VCaP (cell line): ENCODE measurements at regions not wholly inside any gene's neighbourhood (a gene's known extent, or its start where the extent isn't known, plus 50 kb on each side); places are given as distances from the start of the nearest gene placed in this dataset.

ENCODE experiments used
- H3K27ac ChIP-seq: fragments of 450-650 bp; 2 replicates; pipeline ENCODE4 v1.5.1; 2017
- CTCF ChIP-seq: fragments of 450-650 bp; conservative IDR thresholded peaks from 2 replicates; pipeline ENCODE4 v1.5.1; 2017; ENCODE audit warnings: mild to moderate bottlenecking, moderate library complexity

DNA sequence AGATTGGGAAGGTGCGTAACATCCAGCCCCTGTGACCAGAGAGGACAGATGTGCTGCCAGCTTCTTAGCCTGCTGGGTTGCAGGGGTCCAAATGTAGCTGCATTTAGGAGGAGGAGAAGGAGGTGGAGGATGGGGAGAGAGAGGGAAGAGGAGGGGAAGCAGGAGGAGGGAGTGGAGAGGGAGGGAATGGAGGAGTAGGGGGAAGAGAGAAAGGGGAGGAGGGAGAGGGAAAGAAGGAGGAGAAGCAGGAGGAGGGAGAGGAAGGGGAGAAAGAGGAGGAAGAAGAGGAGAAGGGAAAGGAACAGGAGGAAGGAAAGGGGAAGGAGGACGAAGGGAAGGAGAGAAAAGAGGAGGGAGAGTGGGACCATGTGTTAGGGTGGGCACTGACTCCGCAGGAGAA is 108.6 kb downstream of the ABCC12 start:
- TF ChIP-seq CTCF, result no peak
- no peak overlapping the region for H3K27ac ChIP-seq

DNA sequence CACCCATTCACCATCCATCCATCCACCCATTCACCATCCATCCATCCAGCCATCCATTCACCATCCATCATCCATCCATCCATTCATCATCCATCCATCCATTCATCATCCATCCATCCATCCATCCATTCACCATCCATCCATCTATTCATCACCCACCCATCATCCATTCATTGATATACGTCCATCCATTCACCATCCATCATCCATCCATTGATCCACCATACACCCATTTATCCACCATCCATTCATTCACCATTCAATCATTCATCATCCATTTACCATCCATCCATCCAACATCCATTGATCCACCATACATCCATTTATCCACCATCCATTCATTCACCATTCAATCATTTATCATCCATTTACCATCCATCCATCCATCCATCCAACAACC is 111.7 kb downstream of the ABCC12 start:
- no peak overlapping the region for H3K27ac ChIP-seq
- TF ChIP-seq CTCF, result no peak

DNA sequence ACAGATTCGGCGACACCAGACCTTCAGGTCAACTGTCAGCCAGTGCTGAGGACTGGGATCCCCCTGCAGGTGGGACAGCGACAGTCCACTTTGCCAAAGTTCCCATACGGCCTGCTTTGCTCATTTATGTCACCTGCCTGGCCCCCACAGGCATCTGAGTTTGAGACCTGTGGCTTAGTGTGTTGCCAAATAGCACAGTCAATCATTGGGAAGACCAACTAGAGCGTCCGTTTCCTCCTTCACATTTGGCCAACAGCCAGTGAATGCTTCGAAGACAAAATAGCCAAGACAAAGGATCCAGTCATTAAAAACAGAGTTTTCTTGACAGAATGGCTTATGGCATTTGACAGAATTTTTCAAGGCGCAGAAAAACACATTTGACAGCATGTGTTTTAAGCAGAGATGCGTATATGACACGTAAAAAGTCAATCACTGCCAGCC is 113.8 kb downstream of the ABCC12 start:
- TF ChIP-seq CTCF, result 0 out of 2 replicates have a peak, but pooled peaks have one; percentile 8
- no peak overlapping the region for H3K27ac ChIP-seq

- no peak overlapping the region for H3K27ac ChIP-seq
- TF ChIP-seq CTCF, result no peak
These were observed 120.7 kb downstream of the ABCC12 start for GRCh38 chr16:48035142-48035541.

- no peak overlapping the region for H3K27ac ChIP-seq
- no peak for TF ChIP-seq CTCF
These were observed 124.9 kb downstream of the ABCC12 start for GRCh38 chr16:48030926-48031325.

GRCh38 chr16:48029768-48030167 is 126.0 kb downstream of the ABCC12 start:
- H3K27ac ChIP-seq, result no peak overlapping the region
- no peak for TF ChIP-seq CTCF

DNA sequence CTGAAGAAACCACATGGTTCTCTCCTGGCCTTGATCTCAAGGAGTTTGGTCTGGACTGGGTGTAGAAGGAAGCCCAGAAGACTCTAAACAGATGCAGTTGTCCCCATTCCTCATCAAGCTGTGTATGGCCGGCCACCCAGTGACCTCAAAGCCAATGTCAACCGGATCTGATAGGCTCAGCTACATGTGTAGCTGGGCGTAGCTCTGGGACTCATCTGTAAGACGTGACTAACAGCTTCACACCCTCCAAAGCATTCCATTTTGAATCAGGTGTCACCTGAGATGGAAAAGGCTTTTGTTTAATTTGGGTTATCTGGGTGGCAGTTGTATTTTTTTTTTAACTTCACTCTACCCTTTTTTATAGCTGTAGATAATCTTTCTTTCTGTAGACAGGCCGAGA is 130.4 kb downstream of the ABCC12 start:
- no peak for TF ChIP-seq CTCF
- no peak overlapping the region for H3K27ac ChIP-seq

DNA sequence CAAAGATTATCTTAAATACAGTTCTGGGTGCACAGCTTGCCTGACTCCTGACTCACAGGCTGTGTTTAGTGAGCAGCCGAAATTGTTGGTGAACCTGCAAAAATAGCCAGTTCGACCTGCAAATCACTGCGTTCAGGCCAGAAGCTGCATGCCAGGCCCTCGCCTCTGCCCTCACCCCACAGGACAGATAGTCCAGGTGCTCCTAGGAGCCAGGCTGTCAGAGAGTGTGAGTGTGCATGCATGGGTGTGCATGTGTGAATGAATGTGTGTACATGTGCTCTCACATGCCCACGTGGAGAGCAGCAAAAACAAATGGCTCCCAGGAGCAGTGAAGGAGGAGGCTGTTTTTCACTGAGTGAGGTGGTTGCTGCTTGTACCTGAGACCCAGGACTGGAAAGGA is 131.8 kb downstream of the ABCC12 start:
- TF ChIP-seq CTCF, result no peak
- no peak overlapping the region for H3K27ac ChIP-seq
